ENCODE measurements at regions not wholly inside any gene's neighbourhood (a gene's known extent, or its start where the extent isn't known, plus 50 kb on each side); places are given as distances from the start of the nearest gene placed in this dataset.

GRCh38 chr14:40452674-40453073, 1020.4 kb upstream of the FBXO33 start:
- ChIA-PET CTCF (no interaction called here), POLR2A (no interaction called here)
- no peak for TF ChIP-seq CTCF (IDR thresholded peaks at IDR 0.05; ENCODE audit: control extremely low read depth, extremely low read depth, low read depth, missing control alignments)
- DNase-seq (ENCODE audit: extremely low spot score) = no peak

- POLR2A ChIA-PET = no interaction called here
- DNase-seq (ENCODE audit: extremely low spot score) = no peak
- no peak for TF ChIP-seq CTCF (IDR thresholded peaks at IDR 0.05; ENCODE audit: control extremely low read depth, extremely low read depth, low read depth, missing control alignments)
- CTCF ChIA-PET = no interaction called here
Measured at GRCh38 chr14:40447017-40447416, 1014.8 kb upstream of the FBXO33 start.

GRCh38 chr14:40445020-40445419, 1012.8 kb upstream of the FBXO33 start:
- DNase-seq (ENCODE audit: extremely low spot score) = no peak
- ChIA-PET CTCF (no interaction called here), POLR2A (no interaction called here)
- TF ChIP-seq CTCF (IDR thresholded peaks at IDR 0.05; ENCODE audit: control extremely low read depth, extremely low read depth, low read depth, missing control alignments) = no peak

GRCh38 chr14:40436551-40436950, 1004.3 kb upstream of the FBXO33 start:
- DNase-seq (ENCODE audit: extremely low spot score) = no peak
- POLR2A ChIA-PET = no interaction called here
- TF ChIP-seq CTCF (IDR thresholded peaks at IDR 0.05; ENCODE audit: control extremely low read depth, extremely low read depth, low read depth, missing control alignments) = no peak
- CTCF ChIA-PET = no interaction called here

- CTCF ChIA-PET = interaction anchor here (0.8 to 1.7 kb wide), 5 partner anchors 10 to 37 kb away, joined by 3 to 6 read pairs (median 4); no protein-coding TSS in a partner anchor
Measured at GRCh38 chr14:40417777-40418401, 985.7 kb upstream of the FBXO33 start.

GRCh38 chr14:40416565-40416964, 984.3 kb upstream of the FBXO33 start:
- no peak for DNase-seq (ENCODE audit: extremely low spot score)
- POLR2A ChIA-PET = no interaction called here
- CTCF ChIA-PET = interaction anchor here (0.8 kb wide), 1 partner anchor 11 kb away, joined by 3 read pairs; no protein-coding TSS in a partner anchor
- no peak for TF ChIP-seq CTCF (IDR thresholded peaks at IDR 0.05; ENCODE audit: control extremely low read depth, extremely low read depth, low read depth, missing control alignments)

More at GRCh38 chr14:40417777-40418401, 985.7 kb upstream of the FBXO33 start:
- POLR2A ChIA-PET = no interaction called here
- DNase-seq (ENCODE audit: extremely low spot score) = peak; percentile 5
- TF ChIP-seq CTCF (IDR thresholded peaks at IDR 0.05; ENCODE audit: control extremely low read depth, extremely low read depth, low read depth, missing control alignments) = peak; percentile 53
